ENCODE measurements at regions not wholly inside any gene's neighbourhood (a gene's known extent, or its start where the extent isn't known, plus 50 kb on each side); places are given as distances from the start of the nearest gene placed in this dataset.

DNA sequence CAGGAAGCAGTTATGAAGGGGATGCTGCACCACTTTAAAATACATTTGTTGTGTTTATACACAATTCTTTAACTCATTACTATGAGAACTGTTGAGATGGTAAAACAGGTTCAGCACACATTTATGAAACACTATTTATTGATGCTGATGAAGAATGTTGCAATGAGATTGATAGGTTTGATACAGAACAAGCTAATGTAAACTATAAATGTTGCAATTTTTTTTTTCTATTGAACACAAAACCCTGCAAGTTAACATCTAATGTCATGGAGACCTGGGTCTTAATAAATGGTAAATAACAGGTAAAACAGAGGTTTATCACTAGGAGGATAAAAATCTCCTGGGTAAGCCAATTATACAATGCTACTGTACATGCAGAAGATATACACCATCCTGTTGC lies 857.6 kb downstream of the FSCB start:
- Histone ChIP-seq H3K9me3 (no peaks in the 10 kb centered on the region), H3K36me3 (no peaks in the 10 kb centered on the region), H3K4me3 (no peak overlapping the region), H3K27ac (no peak overlapping the region), H3K4me1 (no peaks in the 10 kb centered on the region), H3K27me3 (no peaks in the 10 kb centered on the region)
- no peak for ATAC-seq
- TF ChIP-seq POLR2A (IDR thresholded peaks at IDR 0.05): no peak
- TF ChIP-seq, protein P1, sequence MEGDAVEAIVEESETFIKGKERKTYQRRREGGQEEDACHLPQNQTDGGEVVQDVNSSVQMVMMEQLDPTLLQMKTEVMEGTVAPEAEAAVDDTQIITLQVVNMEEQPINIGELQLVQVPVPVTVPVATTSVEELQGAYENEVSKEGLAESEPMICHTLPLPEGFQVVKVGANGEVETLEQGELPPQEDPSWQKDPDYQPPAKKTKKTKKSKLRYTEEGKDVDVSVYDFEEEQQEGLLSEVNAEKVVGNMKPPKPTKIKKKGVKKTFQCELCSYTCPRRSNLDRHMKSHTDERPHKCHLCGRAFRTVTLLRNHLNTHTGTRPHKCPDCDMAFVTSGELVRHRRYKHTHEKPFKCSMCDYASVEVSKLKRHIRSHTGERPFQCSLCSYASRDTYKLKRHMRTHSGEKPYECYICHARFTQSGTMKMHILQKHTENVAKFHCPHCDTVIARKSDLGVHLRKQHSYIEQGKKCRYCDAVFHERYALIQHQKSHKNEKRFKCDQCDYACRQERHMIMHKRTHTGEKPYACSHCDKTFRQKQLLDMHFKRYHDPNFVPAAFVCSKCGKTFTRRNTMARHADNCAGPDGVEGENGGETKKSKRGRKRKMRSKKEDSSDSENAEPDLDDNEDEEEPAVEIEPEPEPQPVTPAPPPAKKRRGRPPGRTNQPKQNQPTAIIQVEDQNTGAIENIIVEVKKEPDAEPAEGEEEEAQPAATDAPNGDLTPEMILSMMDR (IDR thresholded peaks at IDR 0.05 in 4 of 5, conservative IDR thresholded peaks at IDR 0.05 in 1 of 5): no peak
- DNase-seq: no peak
- intact Hi-C loops (cut with DNase I; ENCODE audit: low total_unique reads): no loop called here
- in situ Hi-C loops (cut with MboI; ENCODE audit: low sequenced_read_pairs in 4 of 4): no loop called here

DNA sequence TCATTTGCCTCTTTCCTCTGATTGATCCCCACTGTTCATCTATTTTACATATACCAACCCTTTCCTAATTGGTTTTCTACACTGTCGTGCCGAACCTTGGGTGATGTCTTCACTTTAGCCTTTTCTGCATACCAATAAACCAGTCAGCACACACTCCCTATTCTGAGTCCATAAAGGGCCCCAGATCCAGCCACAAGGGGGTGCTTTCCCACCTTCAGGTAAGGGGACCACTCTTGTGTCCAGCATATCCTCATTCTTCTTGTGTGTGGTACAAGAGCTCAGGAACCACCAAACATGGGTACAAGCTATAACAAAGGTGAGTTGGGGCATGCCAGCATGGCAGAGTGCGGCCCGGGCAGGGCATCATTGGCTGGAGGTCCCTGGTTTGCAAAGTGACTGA lies 859.8 kb downstream of the FSCB start:
- in situ Hi-C loops (cut with MboI; ENCODE audit: low sequenced_read_pairs in 4 of 4): no loop called here
- DNase-seq (no peak), ATAC-seq (no peak)

DNA sequence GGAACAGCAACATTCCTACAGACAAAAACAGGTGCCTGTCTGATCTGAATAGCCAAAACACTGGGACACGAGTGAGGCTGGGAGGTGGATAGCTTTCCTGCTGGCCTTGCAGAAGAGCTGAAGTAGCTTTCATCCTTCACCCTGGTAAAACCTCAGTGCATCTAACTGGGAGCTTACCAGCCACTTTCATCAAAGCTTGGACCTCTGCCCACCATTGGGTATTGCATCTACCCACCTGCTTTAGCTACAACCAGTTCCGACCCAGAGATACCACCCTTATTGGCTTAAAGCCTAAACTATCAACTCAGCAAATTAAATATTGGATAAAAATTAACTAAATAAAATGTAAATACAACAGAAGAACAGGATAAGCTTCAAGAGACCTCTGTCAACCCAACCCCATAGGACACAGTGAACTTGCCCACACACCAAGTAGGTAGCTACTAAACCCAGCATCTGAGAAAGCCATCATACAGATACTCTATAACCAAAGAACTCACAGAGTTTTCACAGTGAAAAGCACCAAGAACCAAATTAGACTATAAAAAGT lies 866.3 kb downstream of the FSCB start:
- in situ Hi-C loops (cut with MboI; ENCODE audit: low sequenced_read_pairs in 4 of 4) (no loop called here), intact Hi-C loops (cut with DNase I; ENCODE audit: low total_unique reads) (no loop called here)

More for the DNA sequence above, 859.8 kb downstream of the FSCB start:
- no peak overlapping the region for H3K4me3 ChIP-seq
- H3K27me3 ChIP-seq: no peaks in the 10 kb centered on the region
- H3K9me3 ChIP-seq: no peaks in the 10 kb centered on the region
- H3K4me1 ChIP-seq: no peaks in the 10 kb centered on the region
- intact Hi-C loops (cut with DNase I; ENCODE audit: low total_unique reads): no loop called here
- no peak overlapping the region for H3K27ac ChIP-seq
- TF ChIP-seq, protein P1 (IDR thresholded peaks at IDR 0.05 in 4 of 5, conservative IDR thresholded peaks at IDR 0.05 in 1 of 5): no peak
- TF ChIP-seq POLR2A (IDR thresholded peaks at IDR 0.05): no peak
- no peaks in the 10 kb centered on the region for H3K36me3 ChIP-seq

GRCh38 chr14:43625294-43625693 lies 881.8 kb downstream of the FSCB start:
- H3K4me3 ChIP-seq: no peak overlapping the region
- in situ Hi-C loops (cut with MboI; ENCODE audit: low sequenced_read_pairs in 4 of 4): no loop called here
- H3K9me3 ChIP-seq: no peaks in the 10 kb centered on the region
- H3K27ac ChIP-seq: no peak overlapping the region
- no peaks in the 10 kb centered on the region for H3K4me1 ChIP-seq
- no peaks in the 10 kb centered on the region for H3K27me3 ChIP-seq
- intact Hi-C loops (cut with DNase I; ENCODE audit: low total_unique reads): no loop called here
- no peak for DNase-seq
- ATAC-seq: no peak
- H3K36me3 ChIP-seq: no peaks in the 10 kb centered on the region
- TF ChIP-seq POLR2A (IDR thresholded peaks at IDR 0.05): no peak
- TF ChIP-seq, protein P1 (IDR thresholded peaks at IDR 0.05 in 4 of 5, conservative IDR thresholded peaks at IDR 0.05 in 1 of 5): no peak

More for the DNA sequence above, 866.3 kb downstream of the FSCB start:
- no peaks in the 10 kb centered on the region for H3K27me3 ChIP-seq
- H3K4me1 ChIP-seq: no peaks in the 10 kb centered on the region
- H3K9me3 ChIP-seq: no peaks in the 10 kb centered on the region
- ATAC-seq (no peak), DNase-seq (no peak)
- H3K27ac ChIP-seq: no peak overlapping the region
- no peak overlapping the region for H3K4me3 ChIP-seq
- TF ChIP-seq, protein P1 (IDR thresholded peaks at IDR 0.05 in 4 of 5, conservative IDR thresholded peaks at IDR 0.05 in 1 of 5): no peak
- no peak for TF ChIP-seq POLR2A (IDR thresholded peaks at IDR 0.05)
- no peaks in the 10 kb centered on the region for H3K36me3 ChIP-seq

- ATAC-seq: no peak
These were observed 885.8 kb downstream of the FSCB start for GRCh38 chr14:43621282-43621681.

More at GRCh38 chr14:43621282-43621681, 885.8 kb downstream of the FSCB start:
- H3K4me1 ChIP-seq: no peaks in the 10 kb centered on the region
- intact Hi-C loops (cut with DNase I; ENCODE audit: low total_unique reads) (no loop called here), in situ Hi-C loops (cut with MboI; ENCODE audit: low sequenced_read_pairs in 4 of 4) (no loop called here)
- no peaks in the 10 kb centered on the region for H3K36me3 ChIP-seq
- DNase-seq: no peak
- no peaks in the 10 kb centered on the region for H3K9me3 ChIP-seq
- no peaks in the 10 kb centered on the region for H3K27me3 ChIP-seq
- H3K27ac ChIP-seq: no peak overlapping the region
- no peak for TF ChIP-seq POLR2A (IDR thresholded peaks at IDR 0.05)
- TF ChIP-seq, protein P1 (IDR thresholded peaks at IDR 0.05 in 4 of 5, conservative IDR thresholded peaks at IDR 0.05 in 1 of 5): no peak
- no peak overlapping the region for H3K4me3 ChIP-seq

All from gastrocnemius medialis (tissue), 4 donors.